Fibroblast of lung (primary cell): ENCODE measurements at regions not wholly inside any gene's neighbourhood (a gene's known extent, or its start where the extent isn't known, plus 50 kb on each side); places are given as distances from the start of the nearest gene placed in this dataset.

Experiments
- CTCF ChIP-seq, 2 donors: IDR thresholded peaks in 1 of 2; conservative IDR thresholded peaks in 1 of 2; 1 replicate in 1 of 2; 2 replicates in 1 of 2; pipeline ENCODE4 v1.5.1; 2011 to 2012; ENCODE audit warnings: low read length in 2 of 2, control low read depth in 1 of 2, inconsistent platforms in 1 of 2, low read depth in 1 of 2, mild to moderate bottlenecking in 1 of 2
- EZH2 ChIP-seq: IDR thresholded peaks from 2 replicates; pipeline ENCODE4 v1.5.1; 2012; ENCODE audit warnings: low read length, control low read depth, mild to moderate bottlenecking; ENCODE audit errors: missing control alignments

GRCh38 chr13:44626176-44626575 lies 50.0 kb upstream of the TSC22D1 start:
- TF ChIP-seq EZH2 = no peak
- no peak for TF ChIP-seq CTCF (conservative IDR thresholded peaks at IDR 0.05 in 1 of 2, IDR thresholded peaks at IDR 0.05 in 1 of 2; ENCODE audit: low read depth in 1 of 2, low read length in 2 of 2)
